HuH-7 (cell line): ENCODE measurements at regions not wholly inside any gene's neighbourhood (a gene's known extent, or its start where the extent isn't known, plus 50 kb on each side); places are given as distances from the start of the nearest gene placed in this dataset.
"Not testable (repeated sequence)": the region's sequence is repeated elsewhere in the genome, so short reads cannot be mapped to it uniquely, and the experiment has no call there.

Experiments used
- DNase-seq: peaks from one replicate; pipeline ENCODE4 v3.0.0; 2011; ENCODE audit warnings: low spot score

- no peak for DNase-seq
These were observed 52.1 kb downstream of the ARHGEF18 start for GRCh38 chr19:7400815-7401214.

DNA sequence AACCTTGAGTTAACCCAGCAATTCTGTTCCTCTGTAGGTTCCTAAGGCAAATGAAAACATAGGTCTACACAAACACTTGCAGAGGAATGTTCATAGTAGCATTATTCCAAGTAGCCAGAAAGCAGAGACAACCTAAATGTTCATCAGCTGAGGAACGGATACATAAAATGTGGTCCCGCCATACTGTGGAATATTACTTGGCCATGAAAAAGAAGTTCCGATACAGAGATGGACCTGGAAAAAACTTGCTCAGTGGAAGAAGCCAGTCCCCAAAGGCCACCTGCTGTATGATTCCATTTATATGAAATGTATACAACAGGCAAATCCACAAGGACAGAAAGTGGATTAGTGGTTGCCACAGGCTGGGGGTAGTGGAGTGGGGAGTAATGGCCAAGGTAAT is 53.0 kb downstream of the ARHGEF18 start:
- DNase-seq, result no peak

- not testable (repeated sequence) for DNase-seq
These were observed 56.7 kb downstream of the ARHGEF18 start for GRCh38 chr19:7405482-7405881.

DNA sequence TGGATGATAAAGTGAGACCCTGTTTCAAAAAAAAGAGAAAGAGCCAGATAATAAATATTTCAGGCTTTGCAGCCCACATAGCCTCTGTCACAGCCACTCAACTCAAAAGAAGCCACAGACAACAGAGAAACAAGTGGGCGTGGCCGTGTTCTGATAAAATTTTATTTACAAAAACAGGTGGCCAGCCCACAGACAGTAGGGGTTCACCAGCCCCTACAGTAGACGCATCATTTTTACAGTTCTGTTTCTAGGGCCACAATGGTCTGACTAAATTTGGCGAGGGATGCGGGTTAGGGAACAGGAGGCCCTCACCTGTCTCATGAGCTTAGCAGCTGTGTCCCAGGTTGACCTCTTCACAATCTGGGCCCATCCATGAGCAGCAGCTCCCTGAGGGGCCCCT is 59.5 kb downstream of the ARHGEF18 start:
- DNase-seq, result no peak

- DNase-seq, result no peak
These were observed 62.2 kb downstream of the ARHGEF18 start for GRCh38 chr19:7410946-7411345.

DNA sequence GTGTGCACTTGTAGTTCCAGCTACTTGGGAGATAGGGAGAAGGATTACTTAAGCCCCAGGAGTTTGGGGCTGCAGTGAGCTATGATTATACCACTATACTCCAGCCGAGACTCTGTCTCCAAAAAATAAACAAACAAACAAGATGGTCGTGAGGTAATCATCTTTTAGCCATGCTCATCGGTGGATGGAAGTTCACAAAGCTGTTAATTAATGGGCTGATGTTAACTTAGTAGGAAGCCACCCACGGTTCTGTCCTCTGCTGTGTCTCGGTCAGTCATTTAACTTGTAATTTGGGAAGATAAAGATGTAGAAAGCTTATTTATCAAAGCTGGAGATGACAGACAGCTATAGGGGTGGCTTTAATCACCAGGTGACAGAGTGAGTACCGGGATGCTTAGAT is 64.9 kb downstream of the ARHGEF18 start:
- DNase-seq, result no peak

GRCh38 chr19:7415163-7415856 is 66.6 kb downstream of the ARHGEF18 start:
- peak; percentile 42 for DNase-seq

DNA sequence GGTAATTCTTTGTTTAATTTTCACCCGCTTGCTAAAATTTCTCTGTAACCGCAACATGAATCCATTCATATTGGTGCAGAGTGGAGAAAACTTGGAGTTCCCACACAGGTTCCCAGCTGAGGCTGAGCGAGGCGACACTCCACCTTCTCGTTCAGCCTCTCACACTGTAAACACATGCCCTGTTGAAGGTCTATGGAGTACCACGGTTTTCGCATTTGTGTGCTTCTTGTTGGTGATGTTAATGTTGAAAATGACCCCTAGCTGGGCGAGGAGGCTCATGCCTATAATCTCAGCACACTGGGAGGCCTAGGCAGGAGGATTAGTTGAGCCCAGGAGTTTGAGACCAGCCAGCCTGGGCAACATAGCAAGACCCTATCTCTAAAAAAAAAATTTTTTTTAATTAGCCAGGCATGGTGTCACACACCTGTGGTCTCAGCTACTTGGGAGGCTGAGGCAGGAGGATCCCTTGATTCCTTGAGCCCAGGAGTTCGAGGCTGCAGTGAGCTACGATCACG is 67.2 kb downstream of the ARHGEF18 start:
- DNase-seq, result no peak

- DNase-seq, result no peak
These were observed 69.1 kb downstream of the ARHGEF18 start for GRCh38 chr19:7417671-7418324.

- DNase-seq, result no peak
These were observed 69.9 kb downstream of the ARHGEF18 start for GRCh38 chr19:7418596-7418995.

DNA sequence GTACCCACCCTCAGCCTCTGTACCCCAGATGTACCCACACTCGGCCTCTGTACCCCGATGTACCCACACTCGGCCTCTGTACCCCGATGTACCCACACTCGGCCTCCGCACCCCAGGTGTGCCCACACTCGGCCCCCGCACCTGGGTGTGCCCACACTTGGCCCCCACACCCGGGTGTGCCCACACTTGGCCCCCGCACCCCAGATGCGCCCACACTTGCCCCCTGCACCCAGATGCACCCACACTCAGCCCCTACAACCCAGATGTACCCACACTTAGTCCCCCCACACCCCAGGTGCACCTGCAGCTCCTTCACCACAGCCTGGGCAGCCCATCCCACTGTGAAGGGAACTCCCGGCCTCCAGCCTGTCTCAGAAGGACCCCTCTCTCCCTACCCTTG is 69.7 kb downstream of the PEX11G start:
- DNase-seq, result no peak

GRCh38 chr19:7419777-7420439 is 68.9 kb downstream of the PEX11G start:
- no peak for DNase-seq

DNA sequence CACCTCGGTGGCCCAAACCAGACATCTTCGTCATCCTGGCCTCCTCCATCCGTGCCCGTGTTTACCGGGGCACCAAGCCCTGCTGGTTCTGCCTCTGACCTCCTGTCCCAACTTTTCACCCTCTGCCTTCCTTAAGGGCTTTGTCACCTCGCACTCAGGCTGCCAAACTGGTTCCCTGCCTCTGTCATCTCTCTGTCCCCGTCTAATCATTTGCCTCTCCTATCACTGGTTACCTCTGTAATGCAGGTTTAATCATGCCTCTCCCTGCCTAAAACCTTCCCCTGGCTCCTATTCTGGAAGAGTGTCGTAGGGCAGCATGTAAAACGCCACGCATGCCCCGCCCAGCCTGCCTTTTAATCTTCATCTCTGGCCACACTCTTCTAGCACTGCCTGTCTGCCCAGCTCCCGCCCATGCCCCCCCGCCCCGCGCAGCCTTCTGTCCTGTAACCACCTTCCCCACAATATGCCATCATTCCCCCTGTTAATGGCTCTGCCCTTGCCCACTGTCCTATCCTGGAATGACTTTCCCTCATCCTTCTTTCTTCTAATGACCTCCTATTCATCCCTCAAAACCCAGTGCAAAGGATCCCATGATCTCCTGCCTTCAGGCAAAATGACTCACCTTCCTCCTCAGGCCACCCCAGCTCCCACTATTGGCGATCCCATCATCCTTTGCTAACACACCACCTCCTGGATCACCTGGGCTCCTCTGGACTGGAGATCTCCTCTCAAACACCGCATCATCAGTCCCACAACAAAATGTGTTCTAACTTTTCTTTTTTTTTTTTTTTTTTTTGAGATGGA is 66.7 kb downstream of the PEX11G start:
- DNase-seq, result no peak
